ENCODE measurements at regions not wholly inside any gene's neighbourhood (a gene's known extent, or its start where the extent isn't known, plus 50 kb on each side); places are given as distances from the start of the nearest gene placed in this dataset.
"Not testable (repeated sequence)": the region's sequence is repeated elsewhere in the genome, so short reads cannot be mapped to it uniquely, and the experiment has no call there.

DNA sequence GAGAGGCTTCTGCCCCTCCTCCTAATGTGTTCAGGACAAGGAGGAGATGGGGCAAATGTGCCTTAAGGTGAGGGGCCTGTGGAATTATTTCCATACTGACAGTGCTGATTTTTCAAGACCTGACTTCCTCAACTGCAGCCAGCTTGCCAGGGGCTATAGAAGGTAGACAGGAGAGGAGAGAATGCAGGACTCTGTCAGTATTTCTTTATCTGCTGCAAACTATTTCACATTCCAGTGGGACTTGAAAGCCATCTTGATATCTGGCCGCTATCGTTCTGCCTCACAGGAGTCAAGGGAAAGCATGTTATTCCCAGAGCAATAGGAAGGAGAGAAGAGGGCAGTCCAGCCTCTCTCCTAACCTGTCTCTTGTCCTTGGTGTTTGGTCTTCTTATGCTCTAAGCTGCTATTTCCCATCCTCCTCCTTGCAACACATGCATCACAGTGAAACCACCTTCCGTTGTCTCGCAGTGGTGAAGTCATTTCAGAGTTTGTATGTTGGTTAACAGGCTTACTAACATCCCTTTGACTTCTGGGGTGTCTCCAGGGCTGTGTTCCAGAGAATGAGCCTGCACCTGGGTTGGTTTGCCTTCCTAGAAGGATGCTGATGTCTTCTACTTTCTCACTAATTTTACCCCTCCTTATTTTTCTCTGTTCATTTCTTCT, 95.1 kb upstream of the MRPS22 start:
- DNase-seq, result no peak

DNA sequence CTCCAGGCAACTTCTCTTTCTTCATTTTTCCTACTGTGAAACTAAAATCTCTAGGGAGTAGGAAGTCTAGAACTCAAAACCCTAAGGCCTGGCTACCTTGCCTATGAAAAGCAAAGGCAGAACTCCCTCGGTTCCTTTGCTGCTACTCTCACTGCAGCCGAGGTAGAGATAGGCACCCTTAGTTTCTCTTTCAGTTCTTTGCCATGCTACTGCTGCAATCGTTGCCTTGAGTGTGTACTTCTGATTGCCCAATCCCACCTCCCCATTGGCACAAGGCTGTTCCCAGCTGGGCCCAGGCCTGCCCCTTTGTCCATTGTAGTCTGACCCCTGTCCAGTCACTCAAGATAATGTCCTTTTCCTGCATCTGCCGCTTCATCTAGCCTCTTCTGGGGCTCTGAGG, 92.3 kb upstream of the MRPS22 start:
- peak; percentile 41 for DNase-seq

DNA sequence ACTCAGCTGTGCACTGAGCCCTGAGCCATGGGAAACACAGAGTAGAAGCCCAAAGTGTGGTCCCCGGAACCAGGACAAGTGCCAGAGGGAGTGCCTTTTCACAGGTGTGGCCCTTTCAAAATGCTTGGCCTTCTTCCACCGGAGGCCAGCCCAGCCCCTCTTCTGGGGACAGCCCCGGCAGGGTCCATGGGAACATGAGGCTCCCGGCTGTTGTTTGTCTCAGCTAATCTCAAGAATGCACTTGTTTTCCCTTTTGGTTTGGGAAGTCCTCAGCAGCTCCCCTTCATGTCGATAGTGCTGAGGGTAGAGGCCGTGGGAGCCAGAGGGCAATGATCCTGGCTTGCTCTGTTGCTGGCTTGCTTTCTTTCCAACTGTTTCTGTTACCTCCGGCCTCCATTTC, 91.1 kb upstream of the MRPS22 start:
- no peak for DNase-seq

DNA sequence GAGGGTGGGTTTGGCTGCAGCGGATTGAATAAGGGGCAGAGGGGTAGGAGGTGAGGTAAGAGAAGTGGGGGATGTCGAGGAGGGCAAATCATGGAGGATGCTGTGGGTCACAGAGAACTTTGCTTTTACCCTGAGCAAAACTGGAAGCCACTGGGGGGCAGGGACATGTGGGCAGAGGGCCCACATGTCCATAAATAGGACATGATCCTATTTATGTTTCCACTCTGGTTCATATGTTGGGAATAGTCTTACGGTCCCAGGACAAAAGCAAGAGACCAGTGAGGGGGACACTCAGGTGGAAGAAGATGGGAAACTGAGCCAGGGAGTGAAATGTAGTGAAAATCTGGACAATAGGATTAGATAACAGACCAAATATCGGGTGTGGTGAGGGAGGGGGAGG, 85.5 kb upstream of the MRPS22 start:
- DNase-seq, result no peak

DNA sequence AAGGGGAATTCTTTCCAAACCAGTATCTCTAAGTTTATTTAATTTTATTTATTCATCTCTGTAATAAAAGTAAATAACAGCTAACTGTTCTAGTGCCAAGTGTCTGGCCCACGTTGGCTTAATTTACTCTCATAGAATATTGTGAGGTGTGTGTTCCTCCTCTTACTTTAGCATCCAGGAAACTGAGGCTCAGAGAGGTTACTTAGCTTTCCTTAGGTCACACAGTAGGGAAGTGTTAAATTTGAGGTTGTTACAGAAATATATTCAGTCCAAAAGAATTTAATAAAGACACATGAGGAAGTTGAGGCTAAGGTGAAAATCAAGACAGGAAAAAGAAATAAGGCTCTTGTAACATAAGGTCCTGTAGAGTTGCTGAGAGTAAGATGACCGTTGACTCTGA, 84.4 kb upstream of the MRPS22 start:
- DNase-seq, result no peak

DNA sequence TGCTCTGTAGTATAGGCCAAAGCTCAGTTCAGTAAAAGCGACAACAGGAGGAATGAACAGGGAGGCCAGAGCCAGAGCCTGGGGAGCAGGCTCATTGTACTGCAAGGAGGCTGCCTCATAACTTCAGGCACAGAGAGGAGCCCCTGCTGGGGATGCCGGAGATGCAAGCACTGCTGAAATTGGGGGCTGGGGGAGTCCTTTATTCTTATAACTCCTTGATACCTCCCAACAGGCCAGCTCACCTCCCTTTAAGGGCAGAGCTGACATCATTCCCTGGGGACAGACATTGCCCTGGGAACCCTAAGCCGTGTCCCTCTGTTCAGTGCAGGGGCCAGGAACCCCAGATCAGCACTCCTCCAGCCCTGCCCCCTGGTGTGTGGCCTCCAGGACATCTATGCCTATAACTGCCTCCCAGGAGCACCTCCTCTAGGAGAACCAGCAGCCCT, 83.8 kb upstream of the MRPS22 start:
- DNase-seq, result no peak

DNA sequence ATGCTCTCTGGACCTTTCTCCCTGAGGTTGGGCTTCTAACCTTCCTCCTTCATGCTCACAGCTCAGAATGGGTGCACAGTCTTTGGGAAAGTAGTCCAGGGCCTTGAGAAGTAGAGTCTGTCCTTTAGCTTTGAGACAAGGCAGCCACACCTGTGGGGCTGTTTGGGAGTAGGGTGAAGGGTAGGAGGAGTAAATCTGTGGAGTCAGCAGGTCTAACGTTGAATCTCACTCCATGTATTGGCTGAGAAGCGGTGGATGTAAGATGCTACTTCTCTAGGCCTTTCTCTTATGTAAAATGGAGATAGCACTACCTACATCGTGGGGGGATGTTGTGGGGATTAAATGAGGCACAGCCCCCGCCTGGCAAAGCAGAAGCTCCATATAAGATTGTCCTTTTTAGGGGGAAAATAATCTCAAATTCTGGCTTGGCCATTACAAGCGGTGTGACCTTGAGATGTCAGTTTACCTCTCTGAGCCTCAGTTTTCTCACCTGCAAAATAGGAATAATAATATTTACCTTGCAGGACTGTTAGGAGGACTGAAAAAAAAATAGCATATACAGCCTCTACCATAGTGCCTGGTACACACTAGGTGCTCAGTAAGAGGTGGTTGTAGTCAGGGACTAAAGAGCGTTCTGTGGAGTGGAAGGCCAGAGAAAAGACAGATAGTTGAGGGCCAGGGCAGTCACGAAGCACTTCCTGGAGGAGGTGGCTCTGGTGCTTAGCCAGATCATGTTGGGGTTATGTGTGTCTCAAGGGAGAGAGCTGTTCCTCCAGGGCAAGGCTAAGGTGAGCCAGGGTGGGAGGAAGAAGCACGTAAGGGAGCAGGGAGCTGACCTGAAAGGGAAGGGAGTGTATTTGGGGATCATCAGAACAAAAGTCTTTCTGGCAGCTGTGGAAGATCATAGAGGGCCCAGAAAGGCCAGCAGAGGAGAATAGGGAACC, 82.8 kb upstream of the MRPS22 start:
- no peak for DNase-seq

DNA sequence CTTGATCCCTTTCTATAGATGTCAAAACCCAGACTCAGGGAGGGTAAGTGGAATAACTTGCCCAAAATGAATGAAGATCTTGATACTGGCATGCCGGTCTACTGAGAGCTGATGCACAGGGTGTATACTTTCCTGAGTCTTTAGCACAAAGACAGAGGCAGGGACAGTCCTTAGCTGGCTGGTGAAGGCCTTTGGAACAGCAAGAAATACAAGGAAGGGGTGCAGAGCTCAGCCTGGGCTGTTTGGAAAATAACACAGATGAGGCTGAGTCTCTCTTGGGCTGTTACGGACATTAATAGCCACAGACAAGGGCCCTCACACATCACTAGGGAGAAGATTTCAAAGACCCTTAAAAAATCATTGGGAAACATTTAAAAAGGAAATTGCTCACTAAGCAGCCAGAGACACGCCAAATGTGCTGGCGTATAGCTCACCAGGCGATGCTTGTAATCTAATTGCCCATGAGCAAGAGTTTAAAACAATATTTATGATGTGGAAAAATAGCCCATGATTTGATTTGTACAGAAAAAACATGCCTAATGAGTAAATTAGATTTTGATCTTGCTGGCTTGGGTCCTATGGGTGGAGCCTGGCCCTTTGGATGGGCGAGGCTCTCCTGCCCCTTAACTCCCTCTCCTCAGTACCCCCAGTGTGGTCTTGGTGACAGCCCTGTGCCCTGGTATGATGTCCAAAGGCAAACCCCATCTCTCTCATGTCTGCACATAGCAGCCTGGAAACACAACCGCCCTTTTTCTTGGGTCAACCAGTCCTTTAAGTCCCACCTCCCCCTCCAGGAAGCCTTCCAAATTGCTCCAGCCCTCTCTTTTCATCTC, 81.8 kb upstream of the MRPS22 start:
- DNase-seq, result no peak

DNA sequence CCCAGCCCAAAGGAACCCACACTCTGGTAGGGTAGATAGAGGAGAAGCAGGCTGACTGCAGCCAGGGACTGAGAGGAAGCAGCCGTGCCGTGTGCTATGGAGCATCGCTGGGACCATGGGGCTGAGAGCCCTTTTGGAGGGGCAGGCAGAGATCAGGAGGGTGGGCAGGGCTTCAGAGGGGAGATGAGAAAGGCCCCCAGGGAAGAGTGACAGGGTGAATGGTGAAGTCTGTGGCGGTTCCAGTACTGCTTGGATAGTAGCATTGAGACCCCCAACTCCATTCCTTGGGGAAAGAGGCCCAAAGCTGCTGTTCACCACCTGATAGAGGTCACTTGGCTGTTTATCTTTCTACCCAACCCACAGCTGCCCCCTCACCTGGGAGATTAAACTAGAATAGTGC, 80.0 kb upstream of the MRPS22 start:
- DNase-seq, result no peak

DNA sequence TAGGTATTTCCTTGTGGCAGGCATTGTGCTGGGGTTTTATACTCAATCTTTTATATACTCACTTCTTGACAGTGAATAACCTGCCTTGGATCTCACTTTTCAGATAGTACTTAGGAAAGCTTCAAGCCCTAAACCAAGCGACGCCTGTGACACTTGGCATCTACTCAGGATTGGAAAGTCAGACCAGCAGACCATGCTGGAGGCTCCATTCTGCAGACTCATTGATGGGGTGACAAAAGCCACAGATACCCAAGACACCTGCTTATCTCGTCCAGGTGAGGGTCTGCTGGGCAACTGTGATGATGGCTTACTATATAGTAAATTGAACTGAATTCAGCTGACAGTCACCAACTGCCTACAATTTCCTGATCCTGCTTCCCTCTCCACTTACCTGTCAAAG, 79.4 kb upstream of the MRPS22 start:
- no peak for DNase-seq

DNA sequence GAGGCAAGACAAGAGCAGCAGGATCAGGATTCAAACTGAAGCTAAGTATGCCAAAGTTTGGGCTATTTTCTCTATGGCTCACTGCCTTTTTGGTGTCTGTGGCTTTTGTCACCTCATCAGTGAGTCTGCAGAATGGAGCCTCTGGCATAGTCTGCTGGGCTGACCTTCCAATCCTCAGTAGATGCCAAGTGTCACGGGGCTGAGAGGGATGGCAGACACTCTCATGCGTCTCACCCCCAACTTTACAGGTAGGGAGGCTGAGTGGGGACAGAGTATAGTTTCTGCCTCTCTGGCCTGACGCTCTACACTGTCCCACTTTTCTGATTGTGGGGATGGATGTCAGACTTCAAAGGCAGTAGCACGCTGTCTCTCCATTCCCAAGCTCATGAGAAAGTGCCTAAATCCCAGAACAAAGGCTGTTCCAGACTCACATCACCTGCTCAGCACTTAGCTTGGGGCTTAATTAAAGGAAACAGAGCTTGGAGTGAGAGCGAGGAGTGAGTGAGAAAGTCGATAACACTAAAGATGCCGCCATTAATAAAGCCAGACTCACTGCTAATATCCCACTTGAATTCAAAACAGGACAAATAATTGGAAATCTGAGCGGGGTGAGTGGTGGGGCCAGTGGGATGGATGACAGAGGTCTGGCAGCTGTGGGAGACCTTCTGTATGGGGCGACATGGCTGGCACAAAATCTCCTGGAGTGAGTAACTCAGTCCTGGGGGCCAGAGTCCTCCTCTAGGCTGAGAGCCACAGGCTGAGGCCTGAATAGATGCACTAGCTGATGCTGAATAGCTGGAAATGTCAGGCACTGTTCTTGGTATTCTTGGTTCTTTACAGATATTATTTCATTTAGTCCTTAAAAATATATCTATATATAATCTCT, 78.4 kb upstream of the MRPS22 start:
- no peak for DNase-seq

DNA sequence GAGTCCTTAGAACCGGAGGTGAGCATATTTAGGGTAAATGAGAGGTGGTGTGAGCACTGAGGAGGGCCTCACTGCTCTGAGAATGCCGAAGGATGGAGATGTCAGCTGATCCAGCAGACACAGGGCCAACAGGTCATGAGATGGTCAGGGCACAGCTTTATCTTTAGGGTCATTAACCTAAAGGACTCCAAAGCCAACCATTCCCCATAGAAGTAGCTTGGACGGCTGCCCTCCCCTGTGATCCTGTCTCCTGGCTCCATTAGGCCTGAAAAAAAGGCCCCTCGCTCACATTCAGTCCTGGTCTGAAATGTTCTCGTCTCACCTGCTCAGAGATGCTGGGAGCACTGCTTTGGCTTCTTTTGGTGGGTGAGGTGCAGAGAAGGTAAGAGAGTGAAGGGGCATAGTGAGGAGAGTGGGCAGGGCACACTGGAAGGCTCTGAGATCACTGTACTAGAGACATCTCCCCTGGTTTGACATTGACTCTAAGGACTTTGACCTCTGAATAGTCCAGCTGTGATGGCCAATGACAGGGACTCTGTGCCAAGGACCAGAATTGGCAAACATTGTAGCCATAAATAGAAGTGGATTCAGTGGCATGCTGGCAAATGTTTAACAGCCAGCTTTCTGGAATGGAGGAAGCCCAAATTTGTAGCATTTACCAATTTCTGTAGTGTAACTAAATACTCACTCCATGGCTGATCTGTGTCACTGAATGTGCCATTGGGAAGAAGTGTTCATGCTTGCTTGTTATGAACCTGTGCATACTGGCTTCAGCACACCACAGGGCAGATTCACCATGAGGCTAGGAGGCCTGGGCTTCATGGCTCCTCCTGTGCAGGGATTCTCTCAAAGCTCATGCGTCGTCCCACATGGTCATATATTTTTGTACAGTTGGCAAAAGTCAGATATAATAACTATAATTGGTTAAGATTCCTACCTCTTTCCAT, 76.2 kb upstream of the MRPS22 start:
- no peak for DNase-seq

DNA sequence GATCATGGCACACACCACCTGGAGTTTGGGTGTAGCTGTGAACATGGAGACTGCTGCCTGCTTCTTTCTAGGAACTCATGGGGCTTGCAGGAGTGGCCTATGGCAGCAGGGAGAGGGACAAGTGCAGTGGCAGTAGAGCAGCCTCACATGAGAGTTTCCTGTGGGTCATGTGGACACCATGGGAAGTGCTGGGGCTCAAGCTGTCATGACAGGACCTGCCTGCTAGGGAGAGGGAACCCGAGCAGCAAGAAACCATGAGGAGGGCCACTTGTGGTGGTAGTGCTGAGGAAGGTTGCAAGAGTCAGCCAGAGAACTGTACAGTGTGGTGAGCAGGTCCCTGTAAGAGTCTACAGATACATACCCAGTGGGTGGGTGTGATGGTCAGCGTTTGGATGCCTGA, 73.8 kb upstream of the MRPS22 start:
- DNase-seq, result no peak

DNA sequence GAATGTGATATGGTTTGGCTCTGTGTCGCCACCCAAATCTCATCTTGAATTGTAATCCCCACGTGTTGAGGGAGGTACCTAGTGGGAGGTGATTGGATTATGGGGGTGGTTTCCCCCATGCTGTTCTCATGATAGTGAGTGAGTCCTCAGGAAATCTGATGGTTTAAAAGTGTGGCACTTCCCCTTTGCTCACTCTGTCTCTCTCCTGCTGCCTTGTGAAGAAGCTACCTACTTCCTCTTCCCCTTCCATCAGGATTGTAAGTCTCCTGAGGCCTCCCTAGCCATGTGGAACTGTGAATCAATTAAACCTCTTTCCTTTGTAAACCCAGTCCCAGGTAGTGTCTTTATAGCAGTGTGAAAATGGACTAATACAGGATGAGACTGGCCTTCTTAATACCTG, 73.2 kb upstream of the MRPS22 start:
- DNase-seq, result not testable (repeated sequence)

DNA sequence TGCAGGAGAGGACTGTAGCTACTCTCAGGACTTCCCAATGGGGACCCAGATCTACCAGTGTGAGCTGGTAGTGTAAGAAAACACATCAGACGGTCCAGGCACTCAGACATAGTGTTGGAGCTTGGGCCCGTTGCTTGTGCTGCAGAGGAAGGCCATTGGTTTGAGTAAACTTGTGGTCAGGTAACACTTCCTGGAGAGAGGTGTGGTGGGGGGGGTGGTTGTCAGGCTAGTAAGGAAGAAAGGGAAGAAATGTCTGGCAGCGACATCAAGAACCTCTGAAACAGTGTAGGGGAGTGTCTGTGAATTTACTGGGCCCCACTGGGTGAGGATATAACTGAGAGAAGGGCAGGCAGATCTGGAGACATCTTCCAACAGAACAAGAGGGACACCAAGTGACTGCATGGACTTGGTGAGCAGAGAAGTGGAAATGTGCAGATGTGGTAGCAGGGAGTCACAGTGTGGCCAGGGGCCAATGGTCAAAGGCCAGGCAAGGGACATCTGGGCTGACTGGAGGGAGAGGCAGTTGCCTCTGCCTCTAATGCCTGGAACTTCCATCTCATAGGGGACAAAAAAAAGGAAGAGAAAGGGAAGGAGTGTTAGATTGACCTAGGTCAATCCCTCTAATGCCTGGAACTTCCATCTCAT, 63.7 kb upstream of the MRPS22 start:
- no peak for DNase-seq

DNA sequence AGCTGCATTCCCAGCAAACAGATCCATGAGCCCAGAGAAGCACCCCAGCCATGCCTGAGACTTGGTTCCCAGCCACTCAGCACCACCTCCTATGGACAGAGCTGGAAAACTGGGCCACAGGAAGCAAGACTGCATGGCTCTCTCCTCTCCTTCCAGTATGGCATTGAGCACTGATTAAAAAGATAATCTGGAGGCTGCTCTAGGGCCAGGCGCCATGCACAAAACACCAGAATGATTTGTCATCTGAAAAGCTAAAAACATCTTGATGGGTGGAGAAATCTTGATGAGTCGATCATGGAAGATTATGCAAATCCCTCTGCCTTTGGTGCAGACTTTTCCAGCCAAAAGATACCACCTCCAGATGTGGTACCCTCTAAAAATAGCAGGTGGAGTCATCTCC, 62.7 kb upstream of the MRPS22 start:
- no peak for DNase-seq

DNA sequence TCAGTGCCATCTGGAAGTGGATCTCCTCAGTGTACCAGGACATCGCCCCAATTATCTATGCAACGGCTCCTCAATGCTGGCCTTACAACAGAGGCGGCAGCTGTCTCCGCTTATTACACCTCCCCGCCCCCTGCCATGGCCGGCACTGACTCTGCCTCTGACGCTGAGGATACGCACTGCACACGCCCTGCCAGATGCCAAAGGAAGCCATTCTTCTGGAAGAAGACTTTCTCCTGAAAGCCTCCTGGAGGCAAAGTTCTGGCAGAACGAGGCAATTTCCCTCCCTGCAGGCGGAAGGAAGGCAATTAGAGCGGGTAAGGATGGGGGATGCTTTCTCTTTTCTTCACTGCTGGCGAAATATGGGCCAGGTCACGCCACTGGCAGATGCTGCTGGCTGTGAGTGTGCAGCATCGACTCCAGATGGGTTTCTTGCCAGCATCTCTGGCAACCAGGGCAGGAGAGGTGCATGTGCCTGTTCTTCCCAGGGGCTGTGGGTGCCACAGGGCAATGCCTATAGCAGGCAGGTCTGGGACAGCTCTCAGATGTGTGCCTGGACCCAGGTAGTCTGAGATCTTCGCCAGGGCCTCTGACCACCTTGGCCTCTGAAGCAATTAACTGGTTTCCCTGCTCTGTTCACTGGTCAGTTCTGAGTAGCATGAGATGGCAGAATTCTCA, 62.2 kb upstream of the MRPS22 start:
- DNase-seq, result no peak

DNA sequence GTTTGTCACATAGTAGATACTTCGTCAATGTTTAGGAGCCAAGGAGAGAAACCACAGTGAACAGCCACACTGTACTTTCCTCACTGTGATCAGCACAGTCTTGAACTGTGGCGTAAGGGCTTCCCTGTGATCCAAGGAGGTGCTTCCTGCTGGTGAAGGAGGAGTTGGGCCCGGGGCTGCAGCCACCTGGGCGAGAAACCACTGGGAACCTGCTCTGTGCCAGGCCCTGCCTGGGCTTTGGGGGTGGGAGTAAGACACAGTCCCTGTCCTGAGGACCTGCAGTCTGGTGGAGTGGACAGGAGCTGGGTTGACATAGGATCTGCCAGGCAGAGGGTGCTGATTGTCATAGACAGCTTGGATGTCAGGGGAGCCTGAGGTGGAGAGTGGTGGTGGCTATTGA, 60.5 kb upstream of the MRPS22 start:
- no peak for DNase-seq

DNA sequence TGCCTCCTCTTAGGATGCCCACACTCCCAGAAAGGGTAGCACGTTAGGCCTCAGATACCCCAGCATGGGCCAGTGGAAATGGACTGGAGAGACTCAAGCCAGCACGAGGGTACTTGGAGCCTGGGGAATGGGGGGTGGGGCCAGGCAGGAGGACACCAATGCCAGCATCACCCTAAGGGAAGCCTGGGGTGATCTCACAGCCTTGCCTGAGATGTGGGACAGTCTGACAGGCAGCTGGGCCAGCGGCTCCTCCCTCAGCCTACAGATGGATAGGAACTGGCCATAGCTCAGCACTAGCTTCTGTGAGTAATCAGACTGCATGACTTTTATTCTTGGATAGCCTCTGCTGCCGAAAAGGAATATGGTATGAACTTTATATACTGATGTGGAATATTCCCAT, 59.6 kb upstream of the MRPS22 start:
- DNase-seq, result no peak

DNA sequence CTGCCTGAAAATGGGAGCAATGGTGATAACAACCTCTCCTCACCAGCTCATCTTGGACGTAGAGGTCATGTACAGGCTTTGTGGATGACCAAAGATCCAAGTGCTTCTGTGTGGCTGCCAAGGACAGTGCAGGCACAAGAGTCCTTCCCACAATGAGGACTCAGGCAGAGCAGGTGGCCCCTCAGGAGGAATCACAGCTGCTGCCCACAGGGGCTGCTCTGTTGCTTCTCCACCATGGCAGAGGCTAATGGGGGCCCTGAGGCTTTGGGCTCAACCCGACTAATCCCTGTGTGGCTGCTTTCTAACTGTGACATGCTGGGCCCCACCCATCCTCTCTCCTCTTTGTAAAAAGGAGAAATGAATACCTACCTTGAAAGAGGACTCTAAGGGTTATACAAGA, 58.1 kb upstream of the MRPS22 start:
- no peak for DNase-seq

Data from suppressor macrophage treated with lipopolysaccharide for 4 hours (primary cell).